ENCODE measurements at regions not wholly inside any gene's neighbourhood (a gene's known extent, or its start where the extent isn't known, plus 50 kb on each side); places are given as distances from the start of the nearest gene placed in this dataset.

DNA sequence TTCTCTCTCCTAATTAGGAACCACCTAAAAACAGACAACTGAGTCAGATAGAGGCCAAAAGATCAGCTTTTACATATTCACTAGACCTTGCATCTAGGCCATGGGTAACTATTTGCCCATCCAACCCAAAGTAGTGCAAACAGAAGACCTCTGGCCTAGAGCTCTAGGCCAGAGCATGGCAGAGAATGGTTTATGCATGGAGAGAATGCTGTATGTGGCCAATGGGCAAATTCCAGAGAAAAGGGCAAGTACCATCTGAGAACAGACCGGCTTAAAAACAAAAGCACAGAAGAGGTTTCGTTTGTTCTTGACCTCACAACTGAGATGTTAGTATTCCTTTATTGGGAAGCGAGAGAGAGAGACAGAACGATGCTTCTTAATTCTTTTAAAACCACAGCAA lies 151.7 kb upstream of the RFX3 start:
- DNase-seq (no peak), ATAC-seq (no peak)
- H3K4me3 ChIP-seq (ENCODE audit: low read length) = no peak overlapping the region
- no peak overlapping the region for H3K9ac ChIP-seq (ENCODE audit: low read length)
- H3K36me3 ChIP-seq (ENCODE audit: low read depth, low read length) = no peaks in the 10 kb centered on the region
- H3K4me2 ChIP-seq (ENCODE audit: low read length) = no peak overlapping the region
- intact Hi-C loops (cut with micrococcal nuclease) = no loop called here
- CTCF ChIA-PET = no interaction called here
- TF ChIP-seq CTCF (conservative IDR thresholded peaks at IDR 0.05; ENCODE audit: low read depth, low read length) = no peak
- TF ChIP-seq EZH2 (IDR thresholded peaks at IDR 0.05; ENCODE audit: low read length, unreplicated experiment) = no peak
- no peak for TF ChIP-seq EZH2phosphoT487 (IDR thresholded peaks at IDR 0.05; ENCODE audit: borderline replicate concordance, low read length)
- H3F3A ChIP-seq (ENCODE audit: low read length, unreplicated experiment) = no peaks in the 10 kb centered on the region
- no peaks in the 10 kb centered on the region; the same call in 1 of the 2 replicates for H3K4me1 ChIP-seq (ENCODE audit: insufficient read depth, low read length)
- no peak overlapping the region for H3K27ac ChIP-seq (ENCODE audit: low read length)
- no peaks in the 10 kb centered on the region for H3K79me2 ChIP-seq (ENCODE audit: low read length)
- POLR2A ChIA-PET (ENCODE audit: unreplicated experiment) = no interaction called here
- BruUV-seq (replicated peaks) = no TSS peak
- H2AFZ ChIP-seq (ENCODE audit: low read length) = no peak overlapping the region
- H3K9me3 ChIP-seq (ENCODE audit: low read length) = no peaks in the 10 kb centered on the region
- no peaks in the 10 kb centered on the region for H3K27me3 ChIP-seq (ENCODE audit: low read length)
- H4K20me1 ChIP-seq (ENCODE audit: low read length) = no peaks in the 10 kb centered on the region
- no peaks in the 10 kb centered on the region for H3K9me2 ChIP-seq (replicated peaks; ENCODE audit: low read length)

DNA sequence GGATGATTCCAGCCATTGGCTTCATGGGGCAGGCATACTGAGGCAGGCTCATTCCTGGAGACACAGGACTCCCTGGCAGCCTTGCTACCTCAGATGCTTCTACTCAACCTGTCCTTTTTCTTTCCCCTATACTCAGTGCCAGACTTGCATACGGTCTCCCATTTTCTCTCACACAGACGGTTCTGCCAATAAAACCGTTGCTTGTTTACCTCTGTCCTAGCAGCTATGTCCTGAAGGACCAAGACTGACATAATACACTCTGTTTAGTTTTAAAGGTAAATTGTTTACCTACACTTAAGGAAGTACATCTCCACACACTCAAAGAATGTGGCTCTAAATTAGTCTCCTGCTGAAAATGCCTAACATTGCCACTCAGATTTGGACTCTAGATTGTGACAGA lies 151.0 kb upstream of the RFX3 start:
- BruUV-seq (replicated peaks) = no TSS peak
- no peak overlapping the region for H3K4me3 ChIP-seq (ENCODE audit: low read length)
- intact Hi-C loops (cut with micrococcal nuclease) = no loop called here

More for the DNA sequence above, 151.0 kb upstream of the RFX3 start:
- DNase-seq (no peak), ATAC-seq (no peak)
- Histone ChIP-seq H3F3A (ENCODE audit: low read length, unreplicated experiment) (no peaks in the 10 kb centered on the region), H2AFZ (ENCODE audit: low read length) (no peak overlapping the region), H3K27me3 (ENCODE audit: low read length) (no peaks in the 10 kb centered on the region), H3K4me2 (ENCODE audit: low read length) (no peak overlapping the region), H3K9me3 (ENCODE audit: low read length) (no peaks in the 10 kb centered on the region), H3K4me1 (ENCODE audit: insufficient read depth, low read length) (no peaks in the 10 kb centered on the region; the same call in 1 of the 2 replicates), H3K9me2 (replicated peaks; ENCODE audit: low read length) (no peaks in the 10 kb centered on the region), H4K20me1 (ENCODE audit: low read length) (no peaks in the 10 kb centered on the region), H3K9ac (ENCODE audit: low read length) (no peak overlapping the region), H3K36me3 (ENCODE audit: low read depth, low read length) (no peaks in the 10 kb centered on the region), H3K27ac (ENCODE audit: low read length) (no peak overlapping the region), H3K79me2 (ENCODE audit: low read length) (no peaks in the 10 kb centered on the region)
- ChIA-PET POLR2A (ENCODE audit: unreplicated experiment) (no interaction called here), CTCF (no interaction called here)
- TF ChIP-seq EZH2phosphoT487 (IDR thresholded peaks at IDR 0.05; ENCODE audit: borderline replicate concordance, low read length) (no peak), EZH2 (IDR thresholded peaks at IDR 0.05; ENCODE audit: low read length, unreplicated experiment) (no peak), CTCF (conservative IDR thresholded peaks at IDR 0.05; ENCODE audit: low read depth, low read length) (no peak)

All from PC-3 (cell line).